HG02973 (cell line): ENCODE measurements at regions not wholly inside any gene's neighbourhood (a gene's known extent, or its start where the extent isn't known, plus 50 kb on each side); places are given as distances from the start of the nearest gene placed in this dataset.

Source experiments
- ATAC-seq: cut with Tn5 transposase; IDR thresholded peaks from one replicate; pipeline ENCODE4 v1.9.1; 2021; ENCODE audit warnings: moderate library complexity; ENCODE audit not compliant: unreplicated experiment

DNA sequence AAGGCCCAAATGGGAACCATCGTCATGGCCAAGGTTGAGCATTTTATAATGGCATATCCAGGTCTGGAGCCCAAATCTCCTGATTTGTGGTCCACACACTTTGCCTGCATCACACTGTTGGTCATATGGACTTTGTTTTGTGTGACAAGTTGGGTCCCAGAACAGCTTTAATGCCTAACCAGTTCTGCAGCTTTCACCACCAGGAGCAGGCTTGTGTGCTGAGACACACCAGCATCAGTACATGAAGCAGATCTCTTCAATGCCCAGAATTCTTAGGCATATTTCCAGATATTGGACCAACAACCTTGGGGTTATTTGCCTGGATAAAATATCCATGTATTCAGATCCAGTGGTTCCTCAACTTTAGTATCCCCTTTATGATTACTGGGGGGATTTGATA is 371.3 kb downstream of the FBXW7 start:
- ATAC-seq: no peak

GRCh38 chr4:152162331-152162697 is 373.6 kb downstream of the FBXW7 start:
- no peak for ATAC-seq

GRCh38 chr4:152161676-152162330 is 374.1 kb downstream of the FBXW7 start:
- ATAC-seq: no peak

DNA sequence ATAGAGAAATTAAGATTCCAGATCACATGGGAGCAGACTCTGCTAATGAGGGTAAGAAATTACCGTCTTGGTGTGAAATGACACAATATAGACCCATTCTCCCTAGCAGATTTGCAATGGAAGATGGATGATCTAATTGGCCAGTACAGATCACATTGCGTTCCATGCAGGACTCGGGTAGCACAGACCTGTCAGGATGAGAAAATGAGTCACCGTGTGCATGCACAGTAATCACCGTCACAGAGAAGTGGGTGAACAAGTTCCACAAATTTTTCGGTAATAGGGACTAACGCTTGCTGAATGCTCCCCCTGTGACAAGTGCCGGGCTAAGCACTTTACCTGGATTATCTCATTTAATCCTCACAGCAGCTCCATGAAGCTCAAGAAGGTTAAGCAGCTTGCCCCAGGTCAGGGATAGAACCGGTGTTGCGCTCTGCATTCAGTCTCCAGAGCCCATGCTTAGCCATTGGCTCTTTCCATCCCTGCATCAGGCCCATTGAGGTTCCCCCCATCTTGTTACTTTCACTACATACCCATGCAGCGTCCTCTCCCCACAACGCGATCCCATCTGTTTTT is 375.6 kb downstream of the FBXW7 start:
- ATAC-seq: no peak

DNA sequence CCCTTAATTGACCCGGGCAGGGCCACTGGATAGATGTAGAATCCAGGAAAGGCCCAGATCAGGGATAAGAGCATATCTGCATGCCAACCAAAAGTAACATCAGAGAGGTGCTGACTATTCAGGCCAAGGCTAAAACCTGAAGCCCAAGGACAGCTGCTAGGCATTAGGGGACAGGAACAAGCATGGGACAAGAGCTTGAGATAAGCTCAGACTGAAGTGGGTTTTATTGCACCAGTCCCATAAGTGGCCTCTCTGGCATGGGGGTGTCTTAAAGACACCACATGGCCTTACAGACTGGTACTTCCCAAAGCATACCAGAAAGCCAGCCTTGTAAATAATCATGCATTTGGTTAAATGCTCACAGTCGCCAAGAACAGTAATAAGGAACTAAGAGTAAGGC is 376.1 kb downstream of the FBXW7 start:
- ATAC-seq: no peak

DNA sequence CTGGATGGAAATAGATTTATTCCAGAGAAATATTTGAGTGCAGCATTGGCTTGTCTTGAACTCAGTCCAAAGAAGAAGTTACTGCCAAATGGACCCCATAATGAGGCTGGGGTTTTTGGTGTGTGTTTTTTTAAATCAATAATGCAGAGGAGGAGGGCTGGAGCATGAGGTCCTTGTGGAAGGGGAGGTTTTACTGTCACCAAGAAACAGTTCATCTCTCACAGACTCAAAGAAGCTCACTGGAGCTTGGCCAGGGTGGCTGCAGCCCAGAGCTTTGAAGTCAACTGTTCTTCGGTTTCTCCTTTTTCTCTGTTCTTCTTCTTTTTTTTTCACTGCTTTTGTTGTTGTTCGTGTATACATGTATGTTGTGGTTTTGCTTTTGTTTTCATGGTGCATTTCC is 377.7 kb downstream of the FBXW7 start:
- ATAC-seq: no peak

DNA sequence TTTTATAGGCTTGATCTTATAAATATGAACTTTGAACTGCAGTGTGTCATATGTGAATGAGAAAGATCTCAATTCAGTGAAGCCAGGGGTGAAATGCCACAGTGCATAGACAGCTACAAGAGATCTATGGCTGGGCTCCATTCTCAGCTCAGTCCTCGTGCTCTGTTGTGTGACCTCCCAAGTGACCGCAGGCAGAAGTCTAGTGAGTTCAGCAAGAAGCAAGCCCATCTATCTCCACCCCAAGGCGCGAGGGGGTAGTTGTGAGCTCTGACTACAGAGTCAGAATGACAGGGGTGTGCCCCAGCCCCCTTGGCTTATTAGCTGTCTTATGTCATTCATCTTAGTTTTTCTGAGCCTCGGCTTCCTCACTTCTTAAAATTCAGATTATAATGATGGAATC is 378.3 kb downstream of the FBXW7 start:
- ATAC-seq: no peak

DNA sequence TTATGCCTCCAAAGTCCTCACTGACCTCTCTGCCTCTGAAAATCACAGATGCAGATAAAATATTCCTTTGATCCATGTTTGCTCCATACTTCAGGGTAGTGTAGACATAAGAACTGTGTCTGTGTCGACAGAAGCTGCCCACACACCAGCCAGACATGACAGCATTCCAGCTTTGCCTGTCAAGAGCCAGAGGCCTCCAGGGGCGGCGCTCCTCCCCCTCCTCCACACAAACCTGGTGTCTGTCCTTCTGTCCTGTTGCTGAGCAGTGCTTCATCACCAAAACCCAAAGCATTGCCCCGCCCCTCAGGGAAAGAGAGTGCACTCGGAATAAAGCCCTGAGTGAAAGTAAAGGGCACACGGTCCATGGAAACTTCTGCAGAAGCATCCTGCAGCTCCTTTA is 379.4 kb downstream of the FBXW7 start:
- ATAC-seq: no peak

DNA sequence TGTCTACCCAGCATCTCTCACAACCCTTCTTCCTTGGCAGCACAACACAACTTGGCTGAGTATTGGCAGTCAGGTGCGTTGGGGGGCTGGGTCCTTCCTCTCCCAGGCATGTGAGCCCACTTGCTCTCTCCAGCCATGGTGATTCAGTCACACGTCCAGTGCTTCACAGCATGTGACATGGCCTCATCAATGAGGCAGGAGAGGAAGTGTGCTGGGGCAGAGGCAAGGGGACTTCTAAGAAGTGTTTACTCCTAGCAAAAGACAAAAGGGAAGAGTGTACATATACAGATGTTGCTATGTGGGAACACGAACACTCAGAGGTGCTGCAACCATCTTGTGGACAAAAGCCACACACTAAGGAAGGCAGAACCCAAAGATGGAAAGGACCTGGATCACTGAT is 380.8 kb downstream of the FBXW7 start:
- ATAC-seq: no peak

- ATAC-seq: no peak
Observed at GRCh38 chr4:152154433-152154832, 381.5 kb downstream of the FBXW7 start.

GRCh38 chr4:152153476-152154270 is 382.2 kb downstream of the FBXW7 start:
- no peak for ATAC-seq

GRCh38 chr4:152150214-152150613 is 385.7 kb downstream of the FBXW7 start:
- ATAC-seq: no peak

DNA sequence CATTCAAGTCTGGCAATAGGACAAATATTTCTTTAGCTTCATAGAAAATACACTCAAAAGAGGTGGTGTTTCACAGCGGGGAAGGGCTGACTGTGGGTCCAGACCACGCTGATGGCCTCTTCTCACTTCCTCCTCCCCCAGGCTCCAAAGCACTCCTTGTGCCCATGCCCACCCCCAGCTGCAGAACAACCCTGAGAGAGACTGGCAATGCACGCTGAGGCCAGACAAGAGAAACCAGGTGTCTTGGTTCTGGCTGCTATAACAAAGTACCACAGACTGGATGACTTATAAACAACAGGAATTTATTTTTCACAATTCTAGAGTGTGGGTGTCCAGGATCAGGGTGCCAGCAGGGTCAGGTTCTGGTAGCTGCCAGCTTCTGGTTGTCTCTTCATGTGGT is 386.1 kb downstream of the FBXW7 start:
- no peak for ATAC-seq

- ATAC-seq: no peak
Observed at GRCh38 chr4:152148057-152148456, 387.2 kb upstream of the GATB start.

- no peak for ATAC-seq
Observed at GRCh38 chr4:152146244-152146643, 385.4 kb upstream of the GATB start.

GRCh38 chr4:152143806-152144205 is 383.0 kb upstream of the GATB start:
- ATAC-seq: no peak

GRCh38 chr4:152138451-152138850 is 377.6 kb upstream of the GATB start:
- no peak for ATAC-seq

DNA sequence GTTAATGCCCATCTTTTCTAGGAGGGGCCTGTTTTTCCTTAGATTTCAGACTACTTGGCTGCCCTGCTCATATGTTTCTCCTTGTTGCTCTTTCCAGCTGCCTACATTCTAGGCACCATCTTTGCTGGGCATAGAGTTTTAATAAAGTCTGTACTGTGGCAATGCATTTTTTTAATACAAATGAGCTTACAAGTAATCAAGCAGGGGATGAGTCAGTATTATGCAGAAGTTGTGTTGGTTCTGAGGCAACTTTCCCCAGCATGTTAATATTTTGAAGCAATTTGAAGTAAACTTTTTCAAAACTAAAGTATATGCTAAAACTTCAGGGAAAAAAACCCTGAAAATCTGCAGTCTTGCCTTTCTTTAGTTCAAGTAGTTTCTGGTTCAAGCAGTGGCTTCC is 372.0 kb upstream of the GATB start:
- ATAC-seq: no peak

- no peak for ATAC-seq
Observed at GRCh38 chr4:152128356-152128755, 367.5 kb upstream of the GATB start.

GRCh38 chr4:152126238-152126637 is 365.4 kb upstream of the GATB start:
- ATAC-seq: no peak

DNA sequence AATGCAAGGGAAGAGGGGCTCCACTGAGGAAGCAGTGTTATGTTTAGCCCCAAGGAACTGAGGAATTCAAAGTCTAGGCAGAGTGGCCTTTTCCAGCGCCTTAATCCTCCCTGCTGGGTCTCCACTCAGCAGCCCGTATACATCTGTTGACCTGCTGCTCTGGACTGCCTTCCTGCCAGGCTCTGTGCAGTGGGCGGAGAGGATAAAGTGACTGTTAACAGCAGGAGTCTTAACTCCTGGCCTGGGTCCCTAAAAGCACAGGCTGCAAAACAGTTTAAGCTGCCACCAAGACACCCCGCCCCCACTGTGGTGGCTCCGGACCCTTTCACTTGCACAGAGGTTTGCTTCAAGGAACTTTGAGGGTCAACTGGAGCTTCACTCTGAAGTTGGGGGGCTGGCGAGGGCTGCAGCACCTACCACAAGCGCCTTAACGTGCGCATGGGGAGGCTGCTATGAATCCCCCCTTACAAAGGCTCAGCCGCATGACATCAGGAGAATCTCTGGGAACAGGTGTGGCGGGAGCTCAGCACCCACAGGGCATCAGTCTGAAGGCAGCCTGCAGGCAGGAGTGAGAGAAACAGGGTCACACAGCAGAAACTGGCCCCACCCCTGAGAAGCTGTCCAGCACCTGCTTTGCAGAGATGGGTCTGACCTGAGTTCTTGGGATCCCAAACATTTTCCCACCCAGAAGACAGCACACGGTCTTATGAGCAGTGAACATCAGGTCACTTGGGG is 358.2 kb upstream of the GATB start:
- no peak for ATAC-seq
